Posterior vena cava (tissue), 2 donors: ENCODE measurements at regions not wholly inside any gene's neighbourhood (a gene's known extent, or its start where the extent isn't known, plus 50 kb on each side); places are given as distances from the start of the nearest gene placed in this dataset.

Experiments
- DNase-seq: peaks from one replicate; pipeline ENCODE4 v3.0.0-alpha.2; 2020; ENCODE audit warnings: low spot score
- intact Hi-C, 2 donors: fragments of 100-400 bp; cut with DNase I; formaldehyde crosslinking; loops; one replicate each; pipeline versions ENCODE4 v1.14.1 to v1.14.2; 2022 to 2023
- donor health status: DM: yes; HTN: yes; CAD: no.
- donor health status: DM: yes; HTN: yes; CAD: no.

GRCh38 chr10:43865265-43866135 lies 216.8 kb upstream of the ZNF32 start:
- intact Hi-C loops = loop anchor here in 1 of 2 donors (10.0 kb wide), 1 partner anchor 171 kb away; no protein-coding TSS in a partner anchor
- DNase-seq = no peak

- intact Hi-C loops = loop anchor here in 1 of 2 donors (10.0 kb wide), 1 partner anchor 170 kb away; no protein-coding TSS in a partner anchor
Measured at GRCh38 chr10:43864656-43865055, 216.0 kb upstream of the ZNF32 start.

GRCh38 chr10:43863859-43864591 lies 215.3 kb upstream of the ZNF32 start:
- intact Hi-C loops = loop anchor here in 1 of 2 donors (10.0 kb wide), 1 partner anchor 169 kb away; no protein-coding TSS in a partner anchor
- peak; percentile 82 for DNase-seq

More at GRCh38 chr10:43864656-43865055, 216.0 kb upstream of the ZNF32 start:
- DNase-seq = no peak

- intact Hi-C loops = loop anchor here in 1 of 2 donors (10.0 kb wide), 1 partner anchor 168 kb away; no protein-coding TSS in a partner anchor
- peak; percentile 72 for DNase-seq
Measured at GRCh38 chr10:43863270-43863669, 214.6 kb upstream of the ZNF32 start.

GRCh38 chr10:43862756-43863155 lies 214.1 kb upstream of the ZNF32 start:
- intact Hi-C loops = loop anchor here in 1 of 2 donors (10.0 kb wide), 1 partner anchor 168 kb away; no protein-coding TSS in a partner anchor
- DNase-seq = no peak

- peak; percentile 83 for DNase-seq
Measured at GRCh38 chr10:43861966-43862751, 213.5 kb upstream of the ZNF32 start.

GRCh38 chr10:43859016-43859525 lies 210.4 kb upstream of the ZNF32 start:
- no peak for DNase-seq
- intact Hi-C loops = loop anchor here in 1 of 2 donors (10.0 kb wide), 1 partner anchor 164 kb away; no protein-coding TSS in a partner anchor

More at GRCh38 chr10:43861966-43862751, 213.5 kb upstream of the ZNF32 start:
- intact Hi-C loops = loop anchor here in 1 of 2 donors (10.0 kb wide), 1 partner anchor 167 kb away; no protein-coding TSS in a partner anchor

- intact Hi-C loops = loop anchor here in 1 of 2 donors (10.0 kb wide), 1 partner anchor 163 kb away; no protein-coding TSS in a partner anchor
- DNase-seq = no peak
Measured at GRCh38 chr10:43857931-43858315, 209.2 kb upstream of the ZNF32 start.

- intact Hi-C loops = loop anchor here in 1 of 2 donors (10.0 kb wide), 1 partner anchor 163 kb away; no protein-coding TSS in a partner anchor
- peak; percentile 76 for DNase-seq
Measured at GRCh38 chr10:43857206-43857930, 208.7 kb upstream of the ZNF32 start.

GRCh38 chr10:43856299-43856698 lies 207.6 kb upstream of the ZNF32 start:
- DNase-seq = peak; percentile 67
- intact Hi-C loops = loop anchor here in 1 of 2 donors (10.0 kb wide), 1 partner anchor 161 kb away; no protein-coding TSS in a partner anchor

GRCh38 chr10:43855667-43856210 lies 207.1 kb upstream of the ZNF32 start:
- intact Hi-C loops = loop anchor here in 1 of 2 donors (10.0 kb wide), 1 partner anchor 161 kb away; no protein-coding TSS in a partner anchor
- DNase-seq = peak; percentile 55

GRCh38 chr10:43854007-43854406 lies 205.3 kb upstream of the ZNF32 start:
- intact Hi-C loops = loop anchor here in 1 of 2 donors (10.0 kb wide), 1 partner anchor 159 kb away; no protein-coding TSS in a partner anchor

GRCh38 chr10:43853369-43853768 lies 204.7 kb upstream of the ZNF32 start:
- DNase-seq = no peak
- intact Hi-C loops = loop anchor here in 1 of 2 donors (10.0 kb wide), 1 partner anchor 159 kb away; no protein-coding TSS in a partner anchor

More at GRCh38 chr10:43854007-43854406, 205.3 kb upstream of the ZNF32 start:
- DNase-seq = no peak

GRCh38 chr10:43852644-43853214 lies 204.0 kb upstream of the ZNF32 start:
- intact Hi-C loops = loop anchor here in 1 of 2 donors (10.0 kb wide), 1 partner anchor 158 kb away; no protein-coding TSS in a partner anchor
- no peak for DNase-seq

GRCh38 chr10:43852149-43852548 lies 203.5 kb upstream of the ZNF32 start:
- intact Hi-C loops = loop anchor here in 1 of 2 donors (10.0 kb wide), 1 partner anchor 157 kb away; no protein-coding TSS in a partner anchor
- DNase-seq = no peak

GRCh38 chr10:43851030-43851429 lies 202.3 kb upstream of the ZNF32 start:
- intact Hi-C loops = loop anchor here in 1 of 2 donors (10.0 kb wide), 1 partner anchor 156 kb away; no protein-coding TSS in a partner anchor
- no peak for DNase-seq

- DNase-seq = no peak
- intact Hi-C loops = no loop called here
Measured at GRCh38 chr10:43849551-43849950, 200.9 kb upstream of the ZNF32 start.
